Urothelium cell line (cell line): ENCODE measurements at regions not wholly inside any gene's neighbourhood (a gene's known extent, or its start where the extent isn't known, plus 50 kb on each side); places are given as distances from the start of the nearest gene placed in this dataset.

Experiments
- DNase-seq: peaks from one replicate; pipeline ENCODE4 v3.0.0; 2011; ENCODE audit warnings: low spot score, mixed read lengths
- FAIRE-seq: peaks from 2 replicates; lab custom pipeline; 2011; peaks lifted over from hg19 to GRCh38; lab: Jason Lieb, UNC

DNA sequence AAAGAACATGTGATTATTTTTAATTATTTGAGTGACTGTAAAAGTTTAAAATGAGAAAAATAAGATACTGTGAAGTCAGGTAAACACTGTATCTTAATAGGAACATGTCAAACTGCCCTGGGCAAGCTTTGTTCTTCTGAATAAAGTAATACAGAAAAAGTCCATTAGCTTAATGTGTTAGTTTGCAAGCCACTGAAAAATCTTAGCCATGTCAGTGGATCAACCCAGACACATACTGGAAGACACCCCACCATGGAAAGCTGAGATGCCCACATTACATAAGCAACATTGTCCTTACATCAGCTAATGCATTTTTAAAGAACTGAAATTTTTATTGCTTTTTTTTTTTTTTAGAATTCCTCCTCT is 155.2 kb downstream of the BBOX1 start:
- DNase-seq (no peak), FAIRE-seq (no peak)

GRCh38 chr11:27194976-27195375 is 154.4 kb downstream of the BBOX1 start:
- DNase-seq: no peak
- no peak for FAIRE-seq

DNA sequence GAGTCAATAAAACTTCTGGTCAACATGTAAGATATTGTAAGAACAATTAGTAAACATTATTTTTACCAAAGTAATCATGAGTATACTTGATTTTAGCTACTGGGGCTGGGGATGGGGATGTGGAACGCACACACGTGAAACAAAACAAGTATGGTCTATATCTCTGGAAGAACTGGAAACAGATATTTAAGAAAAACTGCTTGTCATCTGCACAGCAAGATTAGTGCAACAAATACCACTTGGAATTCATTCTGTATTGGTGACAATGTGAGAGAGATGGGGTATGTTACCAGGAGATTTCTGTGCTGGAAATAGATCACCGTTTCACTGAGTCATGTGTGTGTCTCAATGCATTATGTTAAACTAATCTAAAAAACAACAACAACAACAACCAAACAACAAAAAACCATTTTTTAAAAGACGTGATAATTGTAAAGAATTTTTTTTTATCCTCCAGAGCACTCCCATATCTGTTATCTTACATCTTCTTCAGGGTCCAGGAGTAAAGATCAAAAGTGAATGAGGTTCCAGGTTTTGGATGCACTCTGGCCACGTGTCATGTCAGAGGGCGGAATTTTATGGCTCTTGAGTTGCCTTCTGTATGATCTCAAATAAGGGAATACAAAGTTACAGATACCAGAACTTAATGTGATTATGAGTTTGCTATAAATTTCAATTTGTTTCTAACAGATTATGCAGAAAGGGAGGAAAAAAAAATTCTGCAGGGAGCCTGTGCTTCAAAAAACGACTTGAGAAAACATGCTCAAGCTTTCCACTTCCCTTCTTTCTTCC is 153.0 kb downstream of the BBOX1 start:
- FAIRE-seq (no peak), DNase-seq (no peak)

DNA sequence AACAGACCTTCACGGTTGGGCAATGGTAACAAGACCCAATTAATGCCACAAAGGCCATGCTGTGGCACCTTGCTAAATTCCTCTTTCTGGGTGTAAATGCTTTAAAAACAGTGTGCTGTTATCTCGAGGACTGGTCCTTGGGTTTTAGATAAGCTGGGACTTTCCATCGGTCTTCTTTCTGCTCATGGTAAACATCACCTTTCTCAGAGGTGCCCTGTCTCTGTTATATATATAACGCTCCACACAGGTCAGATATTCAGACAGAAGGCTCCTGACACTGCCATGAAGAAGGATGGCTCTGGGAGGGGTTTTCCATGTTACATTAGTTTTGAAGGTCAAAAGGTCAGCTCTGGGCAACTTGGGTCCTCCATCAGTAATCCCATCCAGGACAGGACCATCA is 151.6 kb downstream of the BBOX1 start:
- FAIRE-seq (no peak), DNase-seq (no peak)

DNA sequence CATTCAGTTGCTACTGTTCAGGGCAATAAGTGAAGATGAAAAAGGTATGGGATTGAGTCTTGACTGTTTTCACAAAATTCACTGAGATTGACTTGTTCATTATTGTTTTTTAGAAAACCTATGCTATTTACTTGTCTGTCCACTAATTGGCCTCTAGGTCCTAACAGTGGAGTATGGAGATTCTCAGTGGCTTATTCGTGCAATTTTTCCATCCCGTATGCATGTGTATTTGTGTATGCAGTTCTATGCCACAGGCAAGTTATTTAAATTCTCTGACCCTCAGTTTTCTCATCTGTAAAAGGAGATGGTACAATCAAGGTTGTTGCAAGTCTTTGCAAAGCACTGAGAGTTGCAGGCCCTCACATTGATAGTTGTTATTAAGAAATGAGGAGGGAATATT is 151.0 kb downstream of the BBOX1 start:
- FAIRE-seq (no peak), DNase-seq (no peak)

GRCh38 chr11:27188696-27189095 is 148.1 kb downstream of the BBOX1 start:
- DNase-seq (no peak), FAIRE-seq (no peak)

DNA sequence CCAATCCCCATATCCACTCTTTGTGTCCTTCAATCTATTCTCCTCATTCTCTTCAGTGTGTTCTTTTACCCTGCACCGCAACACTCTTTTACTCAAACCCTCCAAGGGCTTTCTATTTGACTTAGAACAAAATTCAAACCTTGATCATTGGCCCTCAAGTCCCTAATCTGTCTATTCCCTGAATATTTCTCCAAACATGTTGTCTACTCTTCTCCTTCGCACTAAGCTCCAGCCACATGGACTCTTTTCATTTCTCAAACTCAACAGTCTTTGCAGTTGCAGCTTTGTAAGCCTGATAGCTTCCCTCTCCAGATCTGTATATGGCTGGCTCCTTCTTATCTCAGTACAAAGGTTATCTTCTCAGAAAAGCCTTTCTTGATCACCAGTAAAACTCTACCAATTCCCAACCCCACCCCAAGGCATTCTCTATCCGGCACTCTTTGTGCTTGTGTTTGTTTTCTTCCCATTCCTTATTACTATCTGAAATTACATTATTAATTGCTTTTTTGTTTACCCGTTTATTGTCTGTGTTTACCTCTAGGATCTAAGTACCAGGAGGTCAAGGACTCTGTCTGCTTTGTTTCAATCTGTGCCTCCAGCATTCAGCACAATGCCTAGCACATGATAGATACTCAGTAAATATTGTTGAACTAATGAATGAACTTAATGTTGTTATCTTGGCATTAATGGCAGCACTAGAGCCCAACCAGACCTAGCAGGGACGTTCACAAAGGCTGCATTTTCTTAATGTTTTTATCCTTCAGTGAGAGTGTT is 147.4 kb downstream of the BBOX1 start:
- DNase-seq: no peak
- no peak for FAIRE-seq

DNA sequence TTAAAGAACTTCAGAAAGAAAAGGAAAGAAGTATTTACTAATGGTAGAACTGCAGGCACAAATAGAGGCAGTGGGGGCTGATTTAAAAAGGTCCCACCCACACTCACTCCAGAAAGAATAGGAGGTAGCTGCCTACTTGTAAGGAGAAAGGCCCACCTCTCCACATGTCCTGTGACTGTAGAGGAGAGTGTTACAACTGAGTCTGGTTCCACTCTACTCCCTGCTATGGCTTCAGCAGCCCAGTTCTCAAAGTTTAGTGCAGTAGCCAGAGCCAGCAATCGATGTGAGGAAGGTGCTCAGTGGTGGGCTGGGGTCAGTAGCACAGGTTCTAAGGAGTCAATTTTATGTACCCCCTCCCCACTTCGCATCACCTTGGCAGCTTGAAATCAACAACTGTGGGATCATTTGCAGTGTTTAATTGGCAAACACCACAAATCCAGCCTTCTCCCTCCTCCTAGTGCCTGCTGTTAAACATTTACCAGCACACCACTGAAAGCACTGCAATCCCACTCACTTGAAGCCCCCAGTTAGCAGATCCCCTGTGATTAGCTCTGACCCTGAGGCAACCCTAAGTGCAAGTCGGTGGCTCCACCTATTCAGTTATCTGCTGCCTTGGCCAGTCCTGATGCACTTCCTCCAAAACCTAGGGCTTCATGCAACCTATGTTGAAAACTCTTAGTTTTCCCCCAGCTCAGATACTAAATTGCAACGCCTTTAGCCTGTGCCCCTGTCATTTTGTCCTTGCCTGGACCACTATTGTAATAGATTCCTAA is 146.6 kb downstream of the BBOX1 start:
- no peak for DNase-seq
- no peak for FAIRE-seq

- DNase-seq: no peak
- no peak for FAIRE-seq
These were observed 146.0 kb downstream of the BBOX1 start for GRCh38 chr11:27186580-27186979.

- no peak for DNase-seq
- no peak for FAIRE-seq
These were observed 144.1 kb downstream of the BBOX1 start for GRCh38 chr11:27184458-27185312.

DNA sequence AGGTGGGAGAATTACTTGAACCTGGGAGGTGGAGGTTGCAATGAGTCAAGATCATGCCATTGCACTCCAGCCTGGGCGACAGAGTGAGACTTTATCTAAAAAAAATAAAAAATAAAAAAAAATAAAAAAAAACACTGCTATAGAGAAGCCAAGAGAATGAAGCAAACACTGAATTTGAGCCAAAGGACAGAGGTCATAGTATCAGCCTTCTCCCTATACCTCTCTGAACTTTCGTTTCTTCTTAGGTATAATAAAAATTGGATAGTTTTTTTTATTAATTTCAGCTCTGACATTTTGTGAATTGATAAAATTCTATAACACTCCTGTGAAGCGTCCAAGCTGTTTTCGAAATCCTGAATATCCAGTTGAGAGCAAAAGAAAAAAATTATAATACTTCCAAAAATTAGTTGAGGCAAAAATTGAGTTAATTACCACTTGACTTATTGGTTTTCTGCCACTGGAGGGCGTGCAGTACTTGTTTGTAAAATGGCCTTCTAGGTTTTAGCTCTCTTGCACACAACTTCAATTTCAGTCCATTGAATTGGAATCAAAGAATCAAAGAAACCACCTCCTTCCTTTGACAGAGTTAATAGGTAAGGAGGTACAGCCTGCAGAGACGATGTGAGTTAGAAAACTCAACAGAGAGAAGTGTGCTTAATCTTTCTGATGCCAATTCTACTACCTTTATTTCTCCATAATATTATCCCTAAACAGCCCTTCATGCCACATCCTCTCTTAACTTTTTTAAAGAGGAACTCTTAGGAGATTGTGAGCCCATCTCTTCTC is 143.2 kb downstream of the BBOX1 start:
- no peak for FAIRE-seq

DNA sequence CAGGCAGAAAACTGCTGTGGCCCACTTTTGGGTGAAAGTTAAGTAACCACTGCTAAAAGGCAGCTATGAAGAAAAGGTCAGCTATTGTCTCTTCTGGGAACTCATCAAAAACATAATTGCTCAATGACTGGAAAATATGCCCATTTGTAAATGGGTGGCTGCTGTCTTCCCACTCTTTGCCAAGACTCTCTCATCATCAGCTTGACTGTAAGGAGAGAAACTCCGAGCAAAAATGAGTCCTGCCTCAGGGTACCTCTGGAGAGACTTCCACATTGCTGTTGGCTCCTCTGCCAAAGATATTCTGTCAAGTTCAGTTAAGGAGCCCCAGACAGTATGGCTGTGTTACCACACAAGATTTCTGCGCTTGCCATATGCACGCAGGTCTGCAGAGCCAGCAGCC is 138.7 kb downstream of the BBOX1 start:
- FAIRE-seq (no peak), DNase-seq (no peak)

More for the DNA sequence above, 143.2 kb downstream of the BBOX1 start:
- DNase-seq: peak; percentile 37

- DNase-seq (no peak), FAIRE-seq (no peak)
These were observed 138.2 kb downstream of the BBOX1 start for GRCh38 chr11:27178859-27179258.
